ENCODE measurements at regions not wholly inside any gene's neighbourhood (a gene's known extent, or its start where the extent isn't known, plus 50 kb on each side); places are given as distances from the start of the nearest gene placed in this dataset.

DNA sequence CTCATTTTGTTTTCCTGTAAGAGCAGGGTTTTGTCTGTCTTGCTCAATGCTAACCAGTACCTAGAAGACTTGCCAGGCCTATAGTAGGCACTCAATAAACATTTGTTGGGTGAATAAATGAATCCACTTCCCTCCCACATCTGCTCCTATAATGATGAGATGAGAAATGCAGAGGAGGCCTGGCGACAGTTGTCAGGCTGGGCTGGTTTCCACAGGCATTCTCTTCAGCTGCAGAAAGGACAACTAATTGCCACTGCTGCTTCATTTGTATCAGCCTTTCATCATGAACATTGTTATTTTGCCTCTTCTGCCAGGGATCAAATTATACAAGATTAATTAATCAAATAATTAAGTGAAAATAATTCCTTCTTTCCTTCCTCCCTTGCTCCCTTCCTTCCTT lies 82.0 kb upstream of the PTHLH start:
- Mint-ChIP-seq H3K4me3 (no peak overlapping the region), H3K9me3 (no peaks in the 10 kb centered on the region), H3K27ac (no peak overlapping the region), H3K27me3 (no peaks in the 10 kb centered on the region), H3K36me3 (ENCODE audit: low read depth) (no peaks in the 10 kb centered on the region), H3K4me1 (no peaks in the 10 kb centered on the region)
- CTCF ChIA-PET: no interaction called here
- TF ChIP-seq, protein P1, sequence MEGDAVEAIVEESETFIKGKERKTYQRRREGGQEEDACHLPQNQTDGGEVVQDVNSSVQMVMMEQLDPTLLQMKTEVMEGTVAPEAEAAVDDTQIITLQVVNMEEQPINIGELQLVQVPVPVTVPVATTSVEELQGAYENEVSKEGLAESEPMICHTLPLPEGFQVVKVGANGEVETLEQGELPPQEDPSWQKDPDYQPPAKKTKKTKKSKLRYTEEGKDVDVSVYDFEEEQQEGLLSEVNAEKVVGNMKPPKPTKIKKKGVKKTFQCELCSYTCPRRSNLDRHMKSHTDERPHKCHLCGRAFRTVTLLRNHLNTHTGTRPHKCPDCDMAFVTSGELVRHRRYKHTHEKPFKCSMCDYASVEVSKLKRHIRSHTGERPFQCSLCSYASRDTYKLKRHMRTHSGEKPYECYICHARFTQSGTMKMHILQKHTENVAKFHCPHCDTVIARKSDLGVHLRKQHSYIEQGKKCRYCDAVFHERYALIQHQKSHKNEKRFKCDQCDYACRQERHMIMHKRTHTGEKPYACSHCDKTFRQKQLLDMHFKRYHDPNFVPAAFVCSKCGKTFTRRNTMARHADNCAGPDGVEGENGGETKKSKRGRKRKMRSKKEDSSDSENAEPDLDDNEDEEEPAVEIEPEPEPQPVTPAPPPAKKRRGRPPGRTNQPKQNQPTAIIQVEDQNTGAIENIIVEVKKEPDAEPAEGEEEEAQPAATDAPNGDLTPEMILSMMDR (IDR thresholded peaks at IDR 0.05): no peak
- ATAC-seq (ENCODE audit: low read depth): no peak
- intact Hi-C loops (cut with micrococcal nuclease): no loop called here
- no peak for DNase-seq
- POLR2A ChIA-PET: no interaction called here

DNA sequence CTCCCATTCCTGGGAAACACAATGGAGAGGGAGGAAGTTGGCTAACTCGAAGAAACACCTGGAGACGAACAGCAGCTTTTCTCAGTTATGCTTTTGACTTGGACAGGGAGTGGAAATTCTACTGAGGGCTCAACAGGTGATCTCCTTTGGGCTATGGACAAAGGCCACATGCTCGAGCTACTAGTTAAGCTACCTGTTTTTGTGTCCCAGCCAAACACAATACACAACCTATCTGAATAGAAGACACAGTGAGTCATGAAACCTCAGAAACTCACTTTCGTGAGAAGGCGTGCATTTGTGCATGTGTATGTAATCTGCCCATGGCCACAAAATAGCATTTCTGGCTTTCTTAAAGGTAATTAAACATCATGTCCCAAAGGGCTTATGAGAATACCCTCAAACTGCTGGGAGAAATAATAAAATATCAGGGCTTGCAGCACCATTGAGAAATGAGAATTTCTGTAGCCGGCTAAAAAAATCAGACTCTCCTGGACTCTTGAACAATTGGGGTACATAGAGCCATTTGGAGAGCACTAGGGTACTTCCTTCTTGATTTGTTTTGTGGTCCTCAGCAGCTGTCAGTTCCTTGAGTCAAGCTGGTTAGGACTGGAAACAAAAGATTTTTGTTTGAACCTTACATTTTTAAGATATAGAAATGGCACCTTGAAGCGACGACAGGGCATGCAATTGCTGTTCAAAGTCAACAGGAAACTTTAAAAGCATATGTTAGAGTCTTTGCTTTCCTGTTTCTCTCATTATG lies 85.5 kb upstream of the PTHLH start:
- CTCF ChIA-PET: no interaction called here
- Mint-ChIP-seq H3K27me3 (peaks cover 2% of the 10 kb centered on the region), H3K36me3 (ENCODE audit: low read depth) (no peaks in the 10 kb centered on the region), H3K9me3 (no peaks in the 10 kb centered on the region), H3K4me1 (no peaks in the 10 kb centered on the region), H3K27ac (no peak overlapping the region), H3K4me3 (no peak overlapping the region)
- POLR2A ChIA-PET: no interaction called here
- intact Hi-C loops (cut with micrococcal nuclease): no loop called here
- ATAC-seq (ENCODE audit: low read depth) (no peak), DNase-seq (no peak)
- TF ChIP-seq, protein P1 (IDR thresholded peaks at IDR 0.05): no peak

DNA sequence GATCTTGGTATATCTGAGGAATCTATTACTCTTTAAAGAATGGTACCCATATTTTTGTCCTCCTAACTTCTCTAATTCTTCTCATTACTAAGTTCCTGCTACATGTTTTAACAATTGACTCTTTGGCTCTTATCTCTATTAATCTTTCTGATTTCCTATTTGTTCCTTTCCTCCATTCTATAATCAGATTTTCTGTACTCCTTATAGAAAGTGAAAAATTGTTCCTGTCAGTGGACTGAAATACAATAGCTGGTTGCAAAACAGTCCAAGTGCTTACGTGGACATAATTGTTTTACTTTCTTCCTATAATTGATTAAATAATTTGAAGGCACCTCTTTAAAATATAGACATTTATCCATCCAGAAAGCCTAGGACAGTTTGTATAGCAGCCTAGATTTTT lies 86.7 kb upstream of the PTHLH start:
- H3K36me3 Mint-ChIP-seq (ENCODE audit: low read depth): no peaks in the 10 kb centered on the region
- ATAC-seq (ENCODE audit: low read depth): no peak
- POLR2A ChIA-PET: no interaction called here
- H3K27me3 Mint-ChIP-seq: peaks cover 2% of the 10 kb centered on the region
- TF ChIP-seq, protein P1 (IDR thresholded peaks at IDR 0.05): no peak
- no peak overlapping the region for H3K27ac Mint-ChIP-seq
- no peak for DNase-seq
- H3K4me1 Mint-ChIP-seq: no peaks in the 10 kb centered on the region
- H3K9me3 Mint-ChIP-seq: no peaks in the 10 kb centered on the region
- intact Hi-C loops (cut with micrococcal nuclease): no loop called here
- H3K4me3 Mint-ChIP-seq: no peak overlapping the region
- CTCF ChIA-PET: no interaction called here

DNA sequence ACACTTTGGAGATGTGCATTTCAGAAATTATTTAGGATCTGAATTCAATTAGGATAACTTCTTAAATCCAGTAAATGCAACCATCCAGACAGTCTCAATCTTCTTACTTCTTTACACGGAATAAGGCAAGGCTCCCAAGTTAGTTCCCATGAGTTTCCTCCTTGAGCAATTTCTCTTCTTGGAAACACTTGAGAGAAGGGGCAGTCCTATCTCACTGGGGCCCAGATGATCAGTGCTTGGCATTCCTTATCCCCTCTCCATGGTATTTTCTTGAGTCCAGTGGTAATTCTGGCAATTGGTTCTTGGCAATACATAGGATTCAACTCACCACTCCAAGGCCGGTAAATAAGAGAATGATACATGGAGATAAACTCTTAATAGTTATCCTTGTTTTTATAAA lies 87.1 kb upstream of the PTHLH start:
- DNase-seq: no peak
- Mint-ChIP-seq H3K4me3 (no peak overlapping the region), H3K4me1 (no peaks in the 10 kb centered on the region), H3K9me3 (no peaks in the 10 kb centered on the region), H3K36me3 (ENCODE audit: low read depth) (no peaks in the 10 kb centered on the region), H3K27me3 (peaks cover 2% of the 10 kb centered on the region), H3K27ac (no peak overlapping the region)
- TF ChIP-seq, protein P1 (IDR thresholded peaks at IDR 0.05): no peak
- ATAC-seq (ENCODE audit: low read depth): no peak
- intact Hi-C loops (cut with micrococcal nuclease): no loop called here
- ChIA-PET POLR2A (no interaction called here), CTCF (no interaction called here)

DNA sequence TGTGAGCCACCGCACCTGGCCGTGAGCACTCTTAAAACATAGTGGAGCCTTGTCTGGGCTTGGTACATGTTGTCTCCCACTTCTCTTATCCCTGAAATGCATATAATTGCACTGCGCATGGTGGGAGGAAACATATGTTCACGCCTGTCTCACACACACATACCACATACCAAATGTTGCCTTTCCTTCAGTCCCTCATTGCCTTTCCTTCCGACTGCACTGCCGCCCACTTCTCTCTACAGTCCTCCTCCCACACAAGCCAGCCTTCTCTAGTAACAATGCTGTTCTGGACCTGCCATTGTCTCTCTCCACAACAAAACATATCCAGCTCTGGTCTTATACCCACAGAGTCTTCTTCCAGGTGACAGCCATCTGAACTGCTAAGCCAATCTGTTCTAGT lies 88.3 kb upstream of the PTHLH start:
- H3K4me1 Mint-ChIP-seq: no peaks in the 10 kb centered on the region
- POLR2A ChIA-PET: no interaction called here

More for the DNA sequence above, 88.3 kb upstream of the PTHLH start:
- ATAC-seq (ENCODE audit: low read depth) (no peak), DNase-seq (no peak)
- H3K27ac Mint-ChIP-seq: no peak overlapping the region
- no peaks in the 10 kb centered on the region for H3K36me3 Mint-ChIP-seq (ENCODE audit: low read depth)
- intact Hi-C loops (cut with micrococcal nuclease): no loop called here
- no peaks in the 10 kb centered on the region for H3K9me3 Mint-ChIP-seq
- no peak overlapping the region for H3K4me3 Mint-ChIP-seq
- H3K27me3 Mint-ChIP-seq: peaks cover 2% of the 10 kb centered on the region
- TF ChIP-seq, protein P1 (IDR thresholded peaks at IDR 0.05): no peak
- CTCF ChIA-PET: no interaction called here
